Activated CD8-positive, alpha-beta memory T cell treated with anti-CD3 and anti-CD28 coated beads, Interleukin-2, amount 10 ng/mL, durations not matched to agents 7 days and 5 days (primary cell): ENCODE measurements at regions not wholly inside any gene's neighbourhood (a gene's known extent, or its start where the extent isn't known, plus 50 kb on each side); places are given as distances from the start of the nearest gene placed in this dataset.
"Not testable (repeated sequence)": the region's sequence is repeated elsewhere in the genome, so short reads cannot be mapped to it uniquely, and the experiment has no call there.

Source experiments
- ATAC-seq: fragments of 150-1000 bp; cut with Tn5 transposase; one replicate; pipeline ENCODE4 v1.10.0; 2021; ENCODE audit warnings: moderate library complexity
- CTCF ChIA-PET: fragments of 350-600 bp; sonication (Branson Sonifier 250); formaldehyde crosslinking; loops from one replicate; lab custom pipeline; 2021; ENCODE audit warnings: antibody characterized with exemption; lab: Charles Lee
- DNase-seq: peaks from one replicate; pipeline ENCODE4 v3.0.0-alpha.2; 2020
- H3K27ac Mint-ChIP-seq: one replicate; pipeline ENCODE4 v1.8.0; 2021; ENCODE audit warnings: mild to moderate bottlenecking, mixed read lengths
- H3K27me3 Mint-ChIP-seq: one replicate; pipeline ENCODE4 v1.8.0; 2021; ENCODE audit warnings: mixed read lengths
- H3K36me3 Mint-ChIP-seq: one replicate; pipeline ENCODE4 v1.8.0; 2021; ENCODE audit warnings: mild to moderate bottlenecking, mixed read lengths
- H3K4me1 Mint-ChIP-seq: one replicate; pipeline ENCODE4 v1.8.0; 2021; ENCODE audit warnings: mixed read lengths
- H3K4me3 Mint-ChIP-seq: one replicate; pipeline ENCODE4 v1.8.0; 2021; ENCODE audit warnings: mild to moderate bottlenecking, moderate library complexity, mixed read lengths
- H3K9me3 Mint-ChIP-seq: one replicate; pipeline ENCODE4 v1.8.0; 2022; ENCODE audit warnings: low read depth, mixed read lengths

GRCh38 chr3:8074740-8075139 is 426.9 kb upstream of the LMCD1 start:
- H3K4me1 Mint-ChIP-seq, H3K9me3 Mint-ChIP-seq, CTCF ChIA-PET, H3K27ac Mint-ChIP-seq, ATAC-seq, H3K27me3 Mint-ChIP-seq, H3K36me3 Mint-ChIP-seq, DNase-seq, H3K4me3 Mint-ChIP-seq: not testable (repeated sequence)

- ATAC-seq, result no peak
- Mint-ChIP-seq H3K9me3 (no peaks in the 10 kb centered on the region), H3K4me1 (no peaks in the 10 kb centered on the region), H3K27me3 (no peaks in the 10 kb centered on the region), H3K4me3 (no peak overlapping the region), H3K27ac (no peak overlapping the region), H3K36me3 (no peaks in the 10 kb centered on the region)
- no peak for DNase-seq
- CTCF ChIA-PET, result no interaction called here
These were observed 424.5 kb upstream of the LMCD1 start for GRCh38 chr3:8077126-8077525.

GRCh38 chr3:8080464-8080863 is 421.2 kb upstream of the LMCD1 start:
- H3K4me1 Mint-ChIP-seq, result no peaks in the 10 kb centered on the region
- no peaks in the 10 kb centered on the region for H3K36me3 Mint-ChIP-seq
- H3K4me3 Mint-ChIP-seq, result no peak overlapping the region
- DNase-seq (no peak), ATAC-seq (no peak)
- no peaks in the 10 kb centered on the region for H3K9me3 Mint-ChIP-seq
- no peaks in the 10 kb centered on the region for H3K27me3 Mint-ChIP-seq
- no peak overlapping the region for H3K27ac Mint-ChIP-seq
- CTCF ChIA-PET, result no interaction called here

- Mint-ChIP-seq H3K27me3 (no peaks in the 10 kb centered on the region), H3K27ac (no peak overlapping the region), H3K4me3 (no peak overlapping the region), H3K9me3 (no peaks in the 10 kb centered on the region), H3K36me3 (no peaks in the 10 kb centered on the region), H3K4me1 (no peaks in the 10 kb centered on the region)
- CTCF ChIA-PET, result no interaction called here
- ATAC-seq, result no peak
- DNase-seq, result no peak
These were observed 416.1 kb upstream of the LMCD1 start for GRCh38 chr3:8085498-8085897.

- H3K36me3 Mint-ChIP-seq, result no peaks in the 10 kb centered on the region
- H3K27ac Mint-ChIP-seq, result no peak overlapping the region
- no peaks in the 10 kb centered on the region for H3K27me3 Mint-ChIP-seq
- no peaks in the 10 kb centered on the region for H3K9me3 Mint-ChIP-seq
- H3K4me3 Mint-ChIP-seq, result no peak overlapping the region
- no peak for DNase-seq
- no peaks in the 10 kb centered on the region for H3K4me1 Mint-ChIP-seq
- no peak for ATAC-seq
- CTCF ChIA-PET, result no interaction called here
These were observed 413.7 kb upstream of the LMCD1 start for GRCh38 chr3:8087951-8088350.

- H3K36me3 Mint-ChIP-seq, result no peaks in the 10 kb centered on the region
- H3K27me3 Mint-ChIP-seq, result no peaks in the 10 kb centered on the region
- H3K4me3 Mint-ChIP-seq, result no peak overlapping the region
- no peak for DNase-seq
- no peaks in the 10 kb centered on the region for H3K9me3 Mint-ChIP-seq
- H3K4me1 Mint-ChIP-seq, result no peaks in the 10 kb centered on the region
- no peak for ATAC-seq
- H3K27ac Mint-ChIP-seq, result no peak overlapping the region
- CTCF ChIA-PET, result interaction anchor here (1.0 kb wide), 1 partner anchor 60 kb away, joined by 5 read pairs; no protein-coding TSS in a partner anchor
These were observed 407.2 kb upstream of the LMCD1 start for GRCh38 chr3:8094415-8094814.

GRCh38 chr3:8095724-8096123 is 405.9 kb upstream of the LMCD1 start:
- H3K27ac Mint-ChIP-seq, result no peak overlapping the region
- H3K36me3 Mint-ChIP-seq, result no peaks in the 10 kb centered on the region
- no peaks in the 10 kb centered on the region for H3K4me1 Mint-ChIP-seq
- no peak overlapping the region for H3K4me3 Mint-ChIP-seq
- no peaks in the 10 kb centered on the region for H3K9me3 Mint-ChIP-seq
- no peak for DNase-seq
- ATAC-seq, result no peak
- CTCF ChIA-PET, result no interaction called here
- H3K27me3 Mint-ChIP-seq, result no peaks in the 10 kb centered on the region

GRCh38 chr3:8097690-8098089 is 403.9 kb upstream of the LMCD1 start:
- DNase-seq, result no peak
- Mint-ChIP-seq H3K27me3 (no peaks in the 10 kb centered on the region), H3K9me3 (no peaks in the 10 kb centered on the region)

GRCh38 chr3:8103954-8104353 is 397.7 kb upstream of the LMCD1 start:
- Mint-ChIP-seq H3K9me3 (no peaks in the 10 kb centered on the region), H3K36me3 (no peaks in the 10 kb centered on the region), H3K4me3 (no peak overlapping the region), H3K4me1 (no peaks in the 10 kb centered on the region), H3K27ac (no peak overlapping the region), H3K27me3 (no peaks in the 10 kb centered on the region)
- DNase-seq, result no peak
- CTCF ChIA-PET, result no interaction called here
- no peak for ATAC-seq

More at GRCh38 chr3:8097690-8098089, 403.9 kb upstream of the LMCD1 start:
- CTCF ChIA-PET, result no interaction called here
- Mint-ChIP-seq H3K4me1 (no peaks in the 10 kb centered on the region), H3K4me3 (no peak overlapping the region), H3K36me3 (no peaks in the 10 kb centered on the region), H3K27ac (no peak overlapping the region)
- ATAC-seq, result no peak

- Mint-ChIP-seq H3K27me3 (no peaks in the 10 kb centered on the region), H3K9me3 (no peaks in the 10 kb centered on the region), H3K27ac (no peak overlapping the region), H3K4me3 (no peak overlapping the region), H3K36me3 (no peaks in the 10 kb centered on the region), H3K4me1 (no peaks in the 10 kb centered on the region)
- no peak for DNase-seq
- CTCF ChIA-PET, result no interaction called here
- no peak for ATAC-seq
These were observed 394.7 kb upstream of the LMCD1 start for GRCh38 chr3:8106921-8107320.

- H3K4me1 Mint-ChIP-seq, result no peaks in the 10 kb centered on the region
- no peaks in the 10 kb centered on the region for H3K9me3 Mint-ChIP-seq
- H3K4me3 Mint-ChIP-seq, result no peak overlapping the region
- DNase-seq (peak; percentile 51), ATAC-seq (peak; percentile 60)
- H3K36me3 Mint-ChIP-seq, result no peaks in the 10 kb centered on the region
- H3K27me3 Mint-ChIP-seq, result no peaks in the 10 kb centered on the region
- CTCF ChIA-PET, result no interaction called here
- no peak overlapping the region for H3K27ac Mint-ChIP-seq
These were observed 390.4 kb upstream of the LMCD1 start for GRCh38 chr3:8110966-8111798.

GRCh38 chr3:8112587-8112986 is 389.0 kb upstream of the LMCD1 start:
- ATAC-seq (no peak), DNase-seq (no peak)
- H3K36me3 Mint-ChIP-seq, result no peaks in the 10 kb centered on the region
- H3K4me3 Mint-ChIP-seq, result no peak overlapping the region
- CTCF ChIA-PET, result no interaction called here
- H3K4me1 Mint-ChIP-seq, result no peaks in the 10 kb centered on the region
- no peaks in the 10 kb centered on the region for H3K27me3 Mint-ChIP-seq
- H3K9me3 Mint-ChIP-seq, result no peaks in the 10 kb centered on the region
- H3K27ac Mint-ChIP-seq, result no peak overlapping the region

GRCh38 chr3:8113626-8114025 is 388.0 kb upstream of the LMCD1 start:
- no peak for ATAC-seq
- Mint-ChIP-seq H3K36me3 (no peaks in the 10 kb centered on the region), H3K27ac (no peak overlapping the region), H3K27me3 (no peaks in the 10 kb centered on the region), H3K4me1 (no peaks in the 10 kb centered on the region), H3K9me3 (no peaks in the 10 kb centered on the region), H3K4me3 (no peak overlapping the region)
- CTCF ChIA-PET, result no interaction called here
- DNase-seq, result no peak

- ATAC-seq (no peak), DNase-seq (no peak)
- Mint-ChIP-seq H3K36me3 (no peaks in the 10 kb centered on the region), H3K27me3 (no peaks in the 10 kb centered on the region), H3K4me3 (no peak overlapping the region), H3K27ac (no peak overlapping the region), H3K9me3 (no peaks in the 10 kb centered on the region), H3K4me1 (no peaks in the 10 kb centered on the region)
- CTCF ChIA-PET, result no interaction called here
These were observed 372.9 kb upstream of the LMCD1 start for GRCh38 chr3:8128686-8129085.
